CD14-positive monocyte (primary cell): ENCODE measurements at regions not wholly inside any gene's neighbourhood (a gene's known extent, or its start where the extent isn't known, plus 50 kb on each side); places are given as distances from the start of the nearest gene placed in this dataset.

ENCODE experiments used
- DNase-seq, 3 donors: peaks; one replicate each; pipeline ENCODE4 v3.0.0-alpha.2; 2011 to 2022
- H2AFZ ChIP-seq: 2 replicates; pipeline ENCODE4 v1.6.0; 2012; ENCODE audit warnings: mild to moderate bottlenecking, low read depth, low read length, inconsistent platforms; ENCODE audit not compliant: insufficient read depth, poor library complexity, severe bottlenecking
- H3K27ac ChIP-seq, 2 donors: 1 replicate in 1 of 2; 2 replicates in 1 of 2; pipeline ENCODE4 v1.5.1; 2012 to 2013; ENCODE audit warnings: low read length in 2 of 2, control low read depth in 1 of 2, inconsistent platforms in 1 of 2, low read depth in 1 of 2, mild to moderate bottlenecking in 1 of 2
- H3K27me3 ChIP-seq, 2 donors: one replicate each; pipeline versions ENCODE4 v1.6.0 to v1.6.1; 2011 to 2013; ENCODE audit warnings: low read length in 2 of 2; ENCODE audit not compliant: control insufficient read depth in 2 of 2, insufficient read depth in 2 of 2
- H3K36me3 ChIP-seq, 2 donors: replicated peaks in 1 of 2; 1 replicate in 1 of 2; 2 replicates in 1 of 2; pipeline versions ENCODE4 v1.5.1 to v1.6.1; 2012 to 2013; ENCODE audit warnings: low read length in 2 of 2, control low read depth in 1 of 2, inconsistent platforms in 1 of 2, mild to moderate bottlenecking in 1 of 2; ENCODE audit not compliant: insufficient read depth in 2 of 2, control insufficient read depth in 1 of 2
- H3K4me1 ChIP-seq, 2 donors: 1 replicate in 1 of 2; 2 replicates in 1 of 2; pipeline versions ENCODE4 v1.5.1 to v1.6.1; 2012 to 2013; ENCODE audit warnings: low read length in 2 of 2, control low read depth in 1 of 2, inconsistent platforms in 1 of 2, mild to moderate bottlenecking in 1 of 2, moderate library complexity in 1 of 2; ENCODE audit not compliant: insufficient read depth in 2 of 2, control insufficient read depth in 1 of 2
- H3K4me2 ChIP-seq: replicated peaks from 2 replicates; pipeline ENCODE3; 2012; ENCODE audit warnings: low read length, moderate library complexity, mild to moderate bottlenecking; ENCODE audit not compliant: poor library complexity, severe bottlenecking; ENCODE audit errors: extremely low read depth
- H3K4me3 ChIP-seq, 3 experiments: fragments of 200-600 bp in 1 of 3; sonication (generic) in 1 of 3; replicated peaks in 1 of 3; 1 replicate in 2 of 3; 2 replicates in 1 of 3; pipeline ENCODE4 v1.5.1; 2011 to 2013; ENCODE audit warnings: low read length in 3 of 3, mild to moderate bottlenecking in 3 of 3, control low read depth in 2 of 3, low read depth in 2 of 3, inconsistent platforms in 1 of 3, moderate library complexity in 1 of 3
- H3K79me2 ChIP-seq: 2 replicates; pipeline ENCODE4 v1.6.0; 2012; ENCODE audit warnings: mild to moderate bottlenecking, control low read depth, inconsistent platforms, low read length, moderate library complexity; ENCODE audit not compliant: insufficient read depth
- H3K9ac ChIP-seq: 2 replicates; pipeline ENCODE4 v1.6.0; 2017; ENCODE audit warnings: low read length, mild to moderate bottlenecking; ENCODE audit not compliant: insufficient read depth, poor library complexity, severe bottlenecking
- H3K9me3 ChIP-seq, 2 donors: replicated peaks in 1 of 2; 1 replicate in 1 of 2; 2 replicates in 1 of 2; pipeline versions ENCODE4 v1.5.1 to v1.6.1; 2012 to 2013; ENCODE audit warnings: low read length in 2 of 2, control low read depth in 1 of 2; ENCODE audit not compliant: control insufficient read depth in 1 of 2, insufficient read depth in 1 of 2
- H4K20me1 ChIP-seq: 2 replicates; pipeline ENCODE4 v1.6.0; 2012; ENCODE audit warnings: mild to moderate bottlenecking, low read length, control low read depth, moderate library complexity; ENCODE audit not compliant: insufficient read depth
- H3K27ac Mint-ChIP-seq, 7 donors: one replicate each; pipeline ENCODE4 v1.8.0; 2020; ENCODE audit warnings: mild to moderate bottlenecking in 7 of 7, mixed read lengths in 7 of 7, moderate library complexity in 6 of 7, inconsistent platforms in 2 of 7
- H3K27me3 Mint-ChIP-seq, 3 donors: one replicate each; pipeline ENCODE4 v1.8.0; 2021 to 2022; ENCODE audit warnings: low read depth in 3 of 3, mild to moderate bottlenecking in 3 of 3, mixed read lengths in 3 of 3, moderate library complexity in 3 of 3, inconsistent platforms in 1 of 3
- H3K36me3 Mint-ChIP-seq, 2 donors: one replicate each; pipeline ENCODE4 v1.8.0; 2020; ENCODE audit warnings: mixed read lengths in 2 of 2, inconsistent platforms in 1 of 2, mild to moderate bottlenecking in 1 of 2
- H3K4me1 Mint-ChIP-seq: one replicate; pipeline ENCODE4 v1.8.0; 2020; ENCODE audit warnings: mild to moderate bottlenecking, mixed read lengths
- H3K4me3 Mint-ChIP-seq, 2 donors: one replicate each; pipeline ENCODE4 v1.8.0; 2020; ENCODE audit warnings: mild to moderate bottlenecking in 2 of 2, mixed read lengths in 2 of 2, moderate library complexity in 1 of 2
- H3K9me3 Mint-ChIP-seq, 7 donors: one replicate each; pipeline ENCODE4 v1.8.0; 2020 to 2022; ENCODE audit warnings: mixed read lengths in 7 of 7, mild to moderate bottlenecking in 6 of 7, moderate library complexity in 6 of 7, inconsistent platforms in 2 of 7
- WGBS: methylation state at CpG from one replicate; pipeline ENCODE4 v1.1.5; 2013; ENCODE audit warnings: missing lambda C conversion rate; ENCODE audit not compliant: insufficient coverage; 5-methylcytosine and 5-hydroxymethylcytosine counted together
- intact Hi-C, 2 donors: fragments of 100-400 bp; cut with micrococcal nuclease; formaldehyde crosslinking; loops; one replicate each; pipeline versions ENCODE4 v1.15.0 to v1.15.1; 2023
- TF ChIP-seq, protein P1 (sequence below): fragments of 200-600 bp; IDR thresholded peaks from one replicate; pipeline ENCODE4 v1.8.0; 2022; ENCODE audit warnings: antibody characterized with exemption, mild to moderate bottlenecking

DNA sequence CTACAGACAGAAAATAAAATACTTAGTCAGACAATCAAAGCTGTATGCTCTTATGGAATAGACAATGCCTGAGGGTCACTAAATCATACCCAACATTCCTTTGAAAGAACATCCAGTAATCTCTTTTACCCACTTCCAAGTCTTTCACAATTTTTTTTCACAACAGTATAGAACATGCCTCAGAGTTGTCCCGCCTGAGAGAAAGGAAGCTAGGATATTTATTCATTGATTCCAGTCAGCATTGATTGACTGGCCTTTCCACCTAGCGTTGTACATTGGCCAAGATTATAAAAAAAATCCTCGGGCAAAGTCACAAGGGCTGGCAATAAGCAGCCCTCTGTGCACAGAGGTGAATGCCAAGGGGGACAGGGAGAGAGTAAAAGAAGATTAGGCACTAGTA is 318.1 kb upstream of the PIK3R1 start:
- peaks cover 0 to 6% of the 10 kb centered on the region in 2 donors for H3K9me3 ChIP-seq
- Mint-ChIP-seq H3K36me3 (no peaks in the 10 kb centered on the region), H3K27me3 (peaks cover 0 to 5% (median 0%) of the 10 kb centered on the region in 3 donors), H3K4me3 (no peak overlapping the region), H3K4me1 (peaks cover 16% of the 10 kb centered on the region), H3K27ac (peak overlapping the region in 1 of 7 donors; percentile 33), H3K9me3 (peaks cover 0 to 12% (median 6%) of the 10 kb centered on the region in 7 donors)
- no peaks in the 10 kb centered on the region for H3K79me2 ChIP-seq
- H3K9ac ChIP-seq: no peak overlapping the region
- H3K4me3 ChIP-seq: no peak overlapping the region
- 60% methylated on average over 2 of the region's 3 CpGs for WGBS
- peaks cover 8 to 9% of the 10 kb centered on the region in 2 donors for H3K4me1 ChIP-seq
- H4K20me1 ChIP-seq: no peaks in the 10 kb centered on the region
- intact Hi-C loops: no loop called here
- no peak overlapping the region for H3K4me2 ChIP-seq
- H3K36me3 ChIP-seq: no peaks in the 10 kb centered on the region
- no peaks in the 10 kb centered on the region for H3K27me3 ChIP-seq
- H2AFZ ChIP-seq: no peak overlapping the region
- DNase-seq: no peak
- TF ChIP-seq, protein P1, sequence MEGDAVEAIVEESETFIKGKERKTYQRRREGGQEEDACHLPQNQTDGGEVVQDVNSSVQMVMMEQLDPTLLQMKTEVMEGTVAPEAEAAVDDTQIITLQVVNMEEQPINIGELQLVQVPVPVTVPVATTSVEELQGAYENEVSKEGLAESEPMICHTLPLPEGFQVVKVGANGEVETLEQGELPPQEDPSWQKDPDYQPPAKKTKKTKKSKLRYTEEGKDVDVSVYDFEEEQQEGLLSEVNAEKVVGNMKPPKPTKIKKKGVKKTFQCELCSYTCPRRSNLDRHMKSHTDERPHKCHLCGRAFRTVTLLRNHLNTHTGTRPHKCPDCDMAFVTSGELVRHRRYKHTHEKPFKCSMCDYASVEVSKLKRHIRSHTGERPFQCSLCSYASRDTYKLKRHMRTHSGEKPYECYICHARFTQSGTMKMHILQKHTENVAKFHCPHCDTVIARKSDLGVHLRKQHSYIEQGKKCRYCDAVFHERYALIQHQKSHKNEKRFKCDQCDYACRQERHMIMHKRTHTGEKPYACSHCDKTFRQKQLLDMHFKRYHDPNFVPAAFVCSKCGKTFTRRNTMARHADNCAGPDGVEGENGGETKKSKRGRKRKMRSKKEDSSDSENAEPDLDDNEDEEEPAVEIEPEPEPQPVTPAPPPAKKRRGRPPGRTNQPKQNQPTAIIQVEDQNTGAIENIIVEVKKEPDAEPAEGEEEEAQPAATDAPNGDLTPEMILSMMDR: no peak
- H3K27ac ChIP-seq: no peak overlapping the region

DNA sequence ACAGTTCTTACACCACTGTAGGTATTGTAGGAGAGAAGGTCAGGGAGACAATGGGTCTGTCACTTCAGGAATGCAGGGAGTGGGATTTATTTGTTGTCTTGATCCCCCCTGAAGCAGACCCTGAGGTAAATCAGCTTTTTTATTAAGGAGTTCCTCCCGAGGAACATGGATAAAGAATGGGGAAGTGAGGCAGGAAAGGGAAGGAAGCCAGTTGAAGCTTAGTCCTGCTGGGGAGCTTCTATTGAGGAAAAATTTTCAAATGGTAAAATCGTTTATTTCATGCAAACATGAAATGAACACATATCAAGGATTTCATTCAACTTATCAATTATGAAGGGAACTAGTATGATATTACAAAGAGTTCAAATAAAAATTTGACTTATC is 318.6 kb upstream of the PIK3R1 start:
- intact Hi-C loops: no loop called here
- no peak overlapping the region for H2AFZ ChIP-seq
- H3K79me2 ChIP-seq: no peaks in the 10 kb centered on the region
- no peak overlapping the region for H3K4me2 ChIP-seq
- peak in 2 of 3 donors; percentile 30 to 37 for DNase-seq
- no peak overlapping the region for H3K9ac ChIP-seq
- H3K36me3 Mint-ChIP-seq: no peaks in the 10 kb centered on the region
- TF ChIP-seq, protein P1: no peak
- H3K27me3 Mint-ChIP-seq: peaks cover 0 to 3% (median 0%) of the 10 kb centered on the region in 3 donors
- no peaks in the 10 kb centered on the region for H3K36me3 ChIP-seq
- H3K27ac ChIP-seq: no peak overlapping the region
- H3K4me3 ChIP-seq: no peak overlapping the region
- no peaks in the 10 kb centered on the region for H4K20me1 ChIP-seq
- peaks cover 16% of the 10 kb centered on the region for H3K4me1 Mint-ChIP-seq
- 0% methylated on average over 1 of the region's 2 CpGs for whole genome bisulfite sequencing
- H3K9me3 Mint-ChIP-seq: peaks cover 0 to 15% (median 8%) of the 10 kb centered on the region in 7 donors
- H3K4me3 Mint-ChIP-seq: no peak overlapping the region
- H3K9me3 ChIP-seq: peaks cover 0 to 6% of the 10 kb centered on the region in 2 donors
- peak overlapping the region in 3 of 7 donors; percentile 26 to 73 (median 40) for H3K27ac Mint-ChIP-seq
- no peaks in the 10 kb centered on the region for H3K27me3 ChIP-seq
- H3K4me1 ChIP-seq: peaks cover 8 to 9% of the 10 kb centered on the region in 2 donors
